Adrenal gland (tissue), 9 donors: ENCODE measurements at regions not wholly inside any gene's neighbourhood (a gene's known extent, or its start where the extent isn't known, plus 50 kb on each side); places are given as distances from the start of the nearest gene placed in this dataset.
"Not testable (repeated sequence)": the region's sequence is repeated elsewhere in the genome, so short reads cannot be mapped to it uniquely, and the experiment has no call there.

Experiments used
- DNase-seq, 7 donors: peaks; one replicate each; pipeline ENCODE4 v3.0.0-alpha.2; 2019 to 2020
- H3K27ac ChIP-seq, 5 donors: fragments of 200-600 bp; sonication (generic) in 4 of 5; 1 replicate in 3 of 5; 2 replicates in 2 of 5; pipeline versions ENCODE4 v1.5.1 to v1.8.0; 2016 to 2020; ENCODE audit warnings: mild to moderate bottlenecking in 1 of 5
- H3K27me3 ChIP-seq: fragments of 200-600 bp; 2 replicates; pipeline ENCODE4 v1.8.0; 2021
- H3K36me3 ChIP-seq, 2 donors: fragments of 200-600 bp; replicated peaks in 1 of 2; 1 replicate in 1 of 2; 2 replicates in 1 of 2; pipeline versions ENCODE4 v1.5.1 to v1.8.0; 2018 to 2022
- H3K4me1 ChIP-seq, 2 donors: fragments of 200-600 bp; replicated peaks in 1 of 2; 1 replicate in 1 of 2; 2 replicates in 1 of 2; pipeline versions ENCODE4 v1.5.1 to v1.8.0; 2018 to 2021
- H3K4me3 ChIP-seq, 4 donors: fragments of 200-600 bp; sonication (generic) in 3 of 4; one replicate each; pipeline ENCODE4 v1.5.1; 2016 to 2018
- H3K9me3 ChIP-seq, 3 donors: fragments of 200-600 bp; sonication (generic) in 1 of 3; replicated peaks in 1 of 3; 1 replicate in 2 of 3; 2 replicates in 1 of 3; pipeline versions ENCODE4 v1.5.1 to v1.8.0; 2016 to 2021
- POLR2A ChIP-seq, 2 donors: fragments of 450-650 bp; IDR thresholded peaks; one replicate each; pipeline ENCODE4 v1.6.1; 2017; ENCODE audit warnings: antibody characterized with exemption in 2 of 2, mild to moderate bottlenecking in 2 of 2, moderate library complexity in 1 of 2
- WGBS, 4 donors: extraction: QIAGEN DNeasy Blood & Tissue Kit in 2 of 4; methylation state at CpG; one replicate each; pipeline versions ENCODE4 v1.1.5 to v1.1.7; 2013 to 2017; 5-methylcytosine and 5-hydroxymethylcytosine counted together
- intact Hi-C, 2 donors: fragments of 100-400 bp; cut with DNase I; formaldehyde crosslinking; loops; one replicate each; pipeline versions ENCODE4 v1.14.1 to v1.15.0; 2022 to 2023
- TF ChIP-seq, protein P1 (sequence below), 6 experiments: fragments of 450-650 bp in 4 of 6; fragments of 200-600 bp in 2 of 6; sonication (generic) in 1 of 6; IDR thresholded peaks; 1 replicate in 5 of 6; 2 replicates in 1 of 6; pipeline versions ENCODE4 v1.5.1 to v1.8.0; 2016 to 2021; ENCODE audit warnings: antibody characterized with exemption in 6 of 6, mild to moderate bottlenecking in 2 of 6, moderate library complexity in 1 of 6
- donor health status: healthy with polysubstance abuse.
- donor health status: Bipolar disorder and iron deficiency.
- donor health status: DM: yes; HTN: yes; CAD: no.
- donor health status: DM: no; HTN: no; CAD: no.
- donor health status: DM: no; HTN: no; CAD: no.

DNA sequence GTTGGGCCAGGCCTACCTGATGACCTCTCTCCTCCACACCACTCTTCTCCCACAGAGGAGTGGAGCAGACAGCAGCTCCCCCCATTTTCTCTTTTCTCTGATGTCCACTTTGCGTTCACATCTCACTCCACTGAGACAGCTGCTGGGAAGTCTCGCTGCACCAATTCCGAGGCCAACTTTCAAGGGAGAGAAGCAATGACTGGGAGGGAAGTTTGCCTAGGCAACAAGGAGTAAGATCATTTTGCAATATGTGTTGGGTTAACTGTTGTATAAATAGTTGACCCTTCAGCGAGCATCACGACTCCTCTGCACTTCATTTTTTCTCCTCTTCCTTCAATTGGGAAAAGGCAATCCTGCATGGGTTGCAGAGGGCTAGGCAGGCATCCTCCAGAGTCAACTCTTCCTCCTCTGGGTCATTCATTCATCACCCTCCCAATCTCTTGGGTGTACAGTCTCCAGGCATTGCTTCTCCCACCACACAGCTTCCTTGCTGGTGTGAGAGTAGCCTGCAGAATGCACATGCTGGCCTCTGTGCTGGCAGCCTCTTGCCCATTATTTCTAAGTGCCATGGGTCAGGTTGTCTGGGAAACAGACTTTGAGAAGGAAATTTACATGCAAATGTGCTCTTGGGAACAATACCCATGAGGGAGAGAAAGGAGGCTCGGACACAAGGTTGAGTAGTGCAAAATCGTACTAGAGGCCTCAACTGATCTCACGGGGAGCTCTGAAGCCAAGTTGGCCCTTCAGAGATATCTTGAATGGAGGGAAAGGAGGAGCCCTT, 75.8 kb upstream of the BCAR3 start:
- TF ChIP-seq, protein P1, sequence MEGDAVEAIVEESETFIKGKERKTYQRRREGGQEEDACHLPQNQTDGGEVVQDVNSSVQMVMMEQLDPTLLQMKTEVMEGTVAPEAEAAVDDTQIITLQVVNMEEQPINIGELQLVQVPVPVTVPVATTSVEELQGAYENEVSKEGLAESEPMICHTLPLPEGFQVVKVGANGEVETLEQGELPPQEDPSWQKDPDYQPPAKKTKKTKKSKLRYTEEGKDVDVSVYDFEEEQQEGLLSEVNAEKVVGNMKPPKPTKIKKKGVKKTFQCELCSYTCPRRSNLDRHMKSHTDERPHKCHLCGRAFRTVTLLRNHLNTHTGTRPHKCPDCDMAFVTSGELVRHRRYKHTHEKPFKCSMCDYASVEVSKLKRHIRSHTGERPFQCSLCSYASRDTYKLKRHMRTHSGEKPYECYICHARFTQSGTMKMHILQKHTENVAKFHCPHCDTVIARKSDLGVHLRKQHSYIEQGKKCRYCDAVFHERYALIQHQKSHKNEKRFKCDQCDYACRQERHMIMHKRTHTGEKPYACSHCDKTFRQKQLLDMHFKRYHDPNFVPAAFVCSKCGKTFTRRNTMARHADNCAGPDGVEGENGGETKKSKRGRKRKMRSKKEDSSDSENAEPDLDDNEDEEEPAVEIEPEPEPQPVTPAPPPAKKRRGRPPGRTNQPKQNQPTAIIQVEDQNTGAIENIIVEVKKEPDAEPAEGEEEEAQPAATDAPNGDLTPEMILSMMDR (IDR thresholded peaks at IDR 0.05): no peak
- TF ChIP-seq POLR2A (IDR thresholded peaks at IDR 0.05): no peak
- Histone ChIP-seq H3K27ac (no peak overlapping the region), H3K27me3 (no peaks in the 10 kb centered on the region), H3K4me1 (peaks cover 0 to 14% of the 10 kb centered on the region in 2 donors), H3K4me3 (no peak overlapping the region), H3K36me3 (no peaks in the 10 kb centered on the region), H3K9me3 (no peaks in the 10 kb centered on the region)
- DNase-seq: no peak
- intact Hi-C loops: no loop called here
- WGBS, 4 donors: 82 to 94% (median 88%) methylated on average over 8 of the region's 8 CpGs

DNA sequence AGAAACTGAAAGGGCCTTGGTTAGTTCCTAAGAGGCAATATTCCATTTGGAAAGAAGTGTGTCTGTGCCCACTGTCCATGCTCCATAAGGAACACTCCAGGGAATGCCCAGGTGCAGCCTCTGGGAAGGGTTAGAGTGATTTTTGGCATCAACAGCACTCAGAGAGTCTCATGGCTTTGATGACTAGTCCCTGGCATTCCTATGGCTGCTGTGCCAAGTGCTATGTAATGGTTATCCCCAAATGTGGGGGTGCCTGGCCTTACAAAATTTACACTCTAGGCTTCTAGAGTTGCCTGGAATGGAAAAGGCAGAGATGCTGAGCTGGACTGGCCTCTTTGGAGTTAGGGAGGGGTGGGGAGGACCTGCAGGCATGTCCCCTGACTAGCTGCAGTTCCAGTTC, 75.0 kb upstream of the BCAR3 start:
- H3K4me1 ChIP-seq: peaks cover 0 to 21% of the 10 kb centered on the region in 2 donors
- no peak for DNase-seq
- no peak for TF ChIP-seq POLR2A (IDR thresholded peaks at IDR 0.05)
- TF ChIP-seq, protein P1 (IDR thresholded peaks at IDR 0.05): no peak
- H3K36me3 ChIP-seq: no peaks in the 10 kb centered on the region
- intact Hi-C loops: no loop called here
- H3K4me3 ChIP-seq: no peak overlapping the region
- H3K27me3 ChIP-seq: no peaks in the 10 kb centered on the region
- H3K9me3 ChIP-seq: no peaks in the 10 kb centered on the region
- no peak overlapping the region for H3K27ac ChIP-seq

GRCh38 chr1:93755251-93755715, 73.6 kb upstream of the BCAR3 start:
- intact Hi-C loops: not testable (repeated sequence)

GRCh38 chr1:93753791-93754763, 72.4 kb upstream of the BCAR3 start:
- Histone ChIP-seq H3K4me3 (no peak overlapping the region), H3K9me3 (no peaks in the 10 kb centered on the region), H3K27me3 (no peaks in the 10 kb centered on the region), H3K4me1 (peaks cover 0 to 33% of the 10 kb centered on the region in 2 donors), H3K27ac (peak overlapping the region in 2 of 5 donors; percentile 26 to 61), H3K36me3 (no peaks in the 10 kb centered on the region)
- WGBS, 4 donors: 37 to 54% (median 51%) methylated on average over 6 of the region's 6 CpGs
- DNase-seq: peak in 5 of 7 donors; percentile 45 to 78 (median 51)
- intact Hi-C loops: no loop called here
- no peak for TF ChIP-seq POLR2A (IDR thresholded peaks at IDR 0.05)
- TF ChIP-seq, protein P1 (IDR thresholded peaks at IDR 0.05): no peak

More at GRCh38 chr1:93755251-93755715, 73.6 kb upstream of the BCAR3 start:
- not testable (repeated sequence) for H3K9me3 ChIP-seq, H3K27me3 ChIP-seq, DNase-seq, H3K27ac ChIP-seq, H3K4me3 ChIP-seq, H3K36me3 ChIP-seq
- H3K4me1 ChIP-seq: peaks cover 0 to 29% of the 10 kb centered on the region in 2 donors
